ENCODE measurements at regions not wholly inside any gene's neighbourhood (a gene's known extent, or its start where the extent isn't known, plus 50 kb on each side); places are given as distances from the start of the nearest gene placed in this dataset.

- peak overlapping the region; percentile 70 for H3K4me2 ChIP-seq (ENCODE audit: low read length)
- H3K4me3 ChIP-seq (ENCODE audit: low read length), result peak overlapping the region; percentile 51
- peak overlapping the region; percentile 59 for H3K9ac ChIP-seq (ENCODE audit: low read length)
Measured at GRCh38 chr6:149234051-149234962, 83.2 kb upstream of the TAB2 start.

DNA sequence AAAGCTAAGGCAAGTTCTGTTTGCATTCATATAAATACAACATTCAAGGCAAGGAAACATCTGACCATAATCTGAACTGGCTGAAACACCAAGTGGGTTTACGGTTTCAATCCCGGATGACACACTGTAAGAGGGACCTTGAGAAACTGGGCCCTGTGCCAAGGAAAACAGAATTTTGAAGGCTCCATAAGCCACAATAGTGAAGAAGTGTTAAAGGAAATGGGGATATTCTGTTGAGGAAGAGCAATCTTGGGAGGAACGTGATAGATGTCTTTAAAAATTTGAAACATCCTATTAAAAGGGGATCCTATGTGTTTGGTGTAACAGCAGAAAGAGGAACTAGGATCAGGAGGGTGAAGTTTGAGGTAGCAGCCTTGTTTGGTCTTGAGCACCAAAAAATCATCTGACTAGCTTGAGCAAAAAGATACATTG lies 82.4 kb upstream of the TAB2 start:
- peak overlapping the region; percentile 59 for H3K9ac ChIP-seq (ENCODE audit: low read length)
- no peaks in the 10 kb centered on the region for H3K79me2 ChIP-seq (ENCODE audit: low read length)
- H3K27me3 ChIP-seq (ENCODE audit: low read depth, low read length), result no peaks in the 10 kb centered on the region
- H4K20me1 ChIP-seq (ENCODE audit: insufficient read depth, low read length), result no peaks in the 10 kb centered on the region
- no peak for TF ChIP-seq CTCF (IDR thresholded peaks at IDR 0.05; ENCODE audit: low read depth, low read length)
- no peak for TF ChIP-seq EZH2phosphoT487 (IDR thresholded peaks at IDR 0.05; ENCODE audit: low read depth)
- H3K4me2 ChIP-seq (ENCODE audit: low read length), result peak overlapping the region; percentile 70
- peaks cover 11% of the 10 kb centered on the region; the same call in 1 of the 2 replicates for H3K9me3 ChIP-seq (ENCODE audit: insufficient read depth, low read length)
- peaks cover 9% of the 10 kb centered on the region for H3K36me3 ChIP-seq (replicated peaks; ENCODE audit: low read depth, low read length)
- H2AFZ ChIP-seq (ENCODE audit: low read depth, low read length), result no peak overlapping the region; the same call in 1 of the 2 replicates
- peaks cover 67% of the 10 kb centered on the region for H3K4me1 ChIP-seq (ENCODE audit: low read length)
- peak overlapping the region; percentile 51 for H3K4me3 ChIP-seq (ENCODE audit: low read length)
- H3K27ac ChIP-seq (ENCODE audit: low read length), result peak overlapping the region; percentile 95

More at GRCh38 chr6:149234051-149234962, 83.2 kb upstream of the TAB2 start:
- H3K27me3 ChIP-seq (ENCODE audit: low read depth, low read length), result no peaks in the 10 kb centered on the region
- no peak for TF ChIP-seq EZH2phosphoT487 (IDR thresholded peaks at IDR 0.05; ENCODE audit: low read depth)
- TF ChIP-seq CTCF (IDR thresholded peaks at IDR 0.05; ENCODE audit: low read depth, low read length), result no peak
- H3K27ac ChIP-seq (ENCODE audit: low read length), result peak overlapping the region; percentile 95
- H3K9me3 ChIP-seq (ENCODE audit: insufficient read depth, low read length), result peaks cover 4% of the 10 kb centered on the region; the same call in 1 of the 2 replicates
- peak overlapping the region; percentile 27; the same call in 1 of the 2 replicates for H2AFZ ChIP-seq (ENCODE audit: low read depth, low read length)
- no peaks in the 10 kb centered on the region for H3K79me2 ChIP-seq (ENCODE audit: low read length)
- peaks cover 4% of the 10 kb centered on the region for H3K36me3 ChIP-seq (replicated peaks; ENCODE audit: low read depth, low read length)
- H3K4me1 ChIP-seq (ENCODE audit: low read length), result peaks cover 60% of the 10 kb centered on the region
- no peaks in the 10 kb centered on the region for H4K20me1 ChIP-seq (ENCODE audit: insufficient read depth, low read length)

GRCh38 chr6:149236589-149236988 lies 80.9 kb upstream of the TAB2 start:
- Histone ChIP-seq H2AFZ (ENCODE audit: low read depth, low read length) (no peak overlapping the region), H3K4me3 (ENCODE audit: low read length) (no peak overlapping the region), H3K4me2 (ENCODE audit: low read length) (no peak overlapping the region), H3K9me3 (ENCODE audit: insufficient read depth, low read length) (peaks cover 16% of the 10 kb centered on the region; the same call in 1 of the 2 replicates), H3K4me1 (ENCODE audit: low read length) (peaks cover 54% of the 10 kb centered on the region), H3K79me2 (ENCODE audit: low read length) (no peaks in the 10 kb centered on the region), H3K27ac (ENCODE audit: low read length) (no peak overlapping the region), H3K36me3 (replicated peaks; ENCODE audit: low read depth, low read length) (peaks cover 11% of the 10 kb centered on the region), H3K27me3 (ENCODE audit: low read depth, low read length) (no peaks in the 10 kb centered on the region), H4K20me1 (ENCODE audit: insufficient read depth, low read length) (no peaks in the 10 kb centered on the region), H3K9ac (ENCODE audit: low read length) (no peak overlapping the region)
- no peak for TF ChIP-seq EZH2phosphoT487 (IDR thresholded peaks at IDR 0.05; ENCODE audit: low read depth)
- no peak for TF ChIP-seq CTCF (IDR thresholded peaks at IDR 0.05; ENCODE audit: low read depth, low read length)

DNA sequence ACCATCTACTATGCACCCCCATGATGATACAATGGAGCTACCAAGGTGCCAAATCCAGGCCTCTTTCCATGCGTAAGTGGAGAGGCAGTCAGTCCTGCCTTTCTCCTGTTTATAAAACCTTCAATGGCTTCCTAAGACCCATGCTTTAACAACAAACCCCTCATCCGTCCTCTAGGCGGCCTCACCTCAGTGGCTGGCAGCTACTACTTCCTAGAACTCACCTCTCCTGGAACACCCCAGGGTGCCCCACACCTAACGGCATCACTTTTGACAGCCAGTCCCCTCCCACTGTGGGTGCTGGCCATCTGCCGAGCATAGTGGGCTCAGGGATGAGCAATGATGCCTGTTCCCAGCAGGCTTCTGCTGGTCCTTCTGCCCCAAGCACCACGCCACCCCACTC lies 80.0 kb upstream of the TAB2 start:
- H3K79me2 ChIP-seq (ENCODE audit: low read length), result no peaks in the 10 kb centered on the region

More for the DNA sequence above, 80.0 kb upstream of the TAB2 start:
- H3K9me3 ChIP-seq (ENCODE audit: insufficient read depth, low read length), result peaks cover 16% of the 10 kb centered on the region; the same call in 1 of the 2 replicates
- no peak overlapping the region for H2AFZ ChIP-seq (ENCODE audit: low read depth, low read length)
- no peak overlapping the region for H3K27ac ChIP-seq (ENCODE audit: low read length)
- H3K9ac ChIP-seq (ENCODE audit: low read length), result no peak overlapping the region
- H3K4me2 ChIP-seq (ENCODE audit: low read length), result no peak overlapping the region
- no peak overlapping the region for H3K4me3 ChIP-seq (ENCODE audit: low read length)
- H3K27me3 ChIP-seq (ENCODE audit: low read depth, low read length), result no peaks in the 10 kb centered on the region
- TF ChIP-seq CTCF (IDR thresholded peaks at IDR 0.05; ENCODE audit: low read depth, low read length), result no peak
- no peak for TF ChIP-seq EZH2phosphoT487 (IDR thresholded peaks at IDR 0.05; ENCODE audit: low read depth)
- H3K36me3 ChIP-seq (replicated peaks; ENCODE audit: low read depth, low read length), result peaks cover 11% of the 10 kb centered on the region
- H3K4me1 ChIP-seq (ENCODE audit: low read length), result peaks cover 45% of the 10 kb centered on the region
- H4K20me1 ChIP-seq (ENCODE audit: insufficient read depth, low read length), result no peaks in the 10 kb centered on the region
